GM23248 (cell line): ENCODE measurements at regions not wholly inside any gene's neighbourhood (a gene's known extent, or its start where the extent isn't known, plus 50 kb on each side); places are given as distances from the start of the nearest gene placed in this dataset.

Source experiments
- DNase-seq: peaks from one replicate; pipeline ENCODE4 v3.0.0-alpha.2; 2015
- H2AFZ ChIP-seq: fragments of 200-600 bp; sonication (generic); 2 replicates; pipeline ENCODE4 v1.6.1; 2016; ENCODE audit warnings: antibody characterized with exemption
- H3F3A ChIP-seq: fragments of 200-600 bp; sonication (generic); 2 replicates; pipeline ENCODE4 v1.6.1; 2016; ENCODE audit warnings: mild to moderate bottlenecking, antibody characterized with exemption, mixed run types; ENCODE audit not compliant: insufficient read depth
- H3K27ac ChIP-seq: fragments of 200-600 bp; sonication (generic); 2 replicates; pipeline ENCODE4 v1.5.1; 2016; ENCODE audit warnings: mild to moderate bottlenecking
- H3K27me3 ChIP-seq: fragments of 200-600 bp; sonication (generic); replicated peaks from 2 replicates; pipeline ENCODE4 v1.6.1; 2016; ENCODE audit warnings: mild to moderate bottlenecking; ENCODE audit not compliant: insufficient read depth
- H3K36me3 ChIP-seq: fragments of 200-600 bp; sonication (generic); 2 replicates; pipeline ENCODE4 v1.6.1; 2016; ENCODE audit warnings: low read depth, mild to moderate bottlenecking
- H3K4me1 ChIP-seq: fragments of 200-600 bp; sonication (generic); 2 replicates; pipeline ENCODE4 v1.6.1; 2016; ENCODE audit warnings: mild to moderate bottlenecking; ENCODE audit not compliant: insufficient read depth
- H3K4me2 ChIP-seq: fragments of 200-600 bp; sonication (generic); one replicate; pipeline ENCODE4 v1.6.1; 2016; ENCODE audit warnings: mild to moderate bottlenecking; ENCODE audit not compliant: unreplicated experiment
- H3K4me3 ChIP-seq: fragments of 200-600 bp; sonication (generic); 2 replicates; pipeline ENCODE4 v1.5.1; 2016; ENCODE audit warnings: mild to moderate bottlenecking
- H3K79me2 ChIP-seq: fragments of 200-600 bp; sonication (generic); 2 replicates; pipeline ENCODE4 v1.6.1; 2016; ENCODE audit warnings: mild to moderate bottlenecking; ENCODE audit not compliant: insufficient read depth
- H3K9ac ChIP-seq: fragments of 200-600 bp; sonication (generic); 2 replicates; pipeline ENCODE4 v1.6.1; 2016; ENCODE audit warnings: mild to moderate bottlenecking
- H3K9me2 ChIP-seq: fragments of 200-600 bp; sonication (generic); 2 replicates; pipeline ENCODE4 v1.6.1; 2016; ENCODE audit warnings: mixed run types, mild to moderate bottlenecking, moderate library complexity; ENCODE audit not compliant: insufficient read depth
- H3K9me3 ChIP-seq: fragments of 200-600 bp; sonication (generic); one replicate; pipeline ENCODE4 v1.6.1; 2017; ENCODE audit warnings: low read depth
- H4K20me1 ChIP-seq: fragments of 200-600 bp; sonication (generic); 2 replicates; pipeline ENCODE4 v1.6.0; 2016; ENCODE audit not compliant: insufficient read depth
- EZH2 ChIP-seq: fragments of 200-600 bp; sonication (generic); IDR thresholded peaks from 2 replicates; pipeline ENCODE4 v1.6.1; 2018; ENCODE audit warnings: antibody characterized with exemption, mild to moderate bottlenecking; ENCODE audit not compliant: insufficient read depth, poor library complexity, severe bottlenecking
- EZH2phosphoT487 ChIP-seq: fragments of 200-600 bp; sonication (generic); IDR thresholded peaks from 2 replicates; pipeline ENCODE4 v1.6.1; 2018; ENCODE audit warnings: antibody characterized with exemption, moderate library complexity, mild to moderate bottlenecking, low read depth; ENCODE audit not compliant: insufficient read depth
- WGBS, 2 experiments: methylation state at CpG; one replicate each; pipeline ENCODE4 v1.1.6; 2015 to 2017; ENCODE audit warnings: low lambda C conversion rate in 2 of 2, low coverage in 1 of 2; ENCODE audit errors: missing lambda C conversion rate in 2 of 2; 5-methylcytosine and 5-hydroxymethylcytosine counted together
- in situ Hi-C: fragments of 300-500 bp; cut with MboI; formaldehyde crosslinking; loops from 2 replicates; pipeline ENCODE4 v1.15.0; 2020

GRCh38 chr2:15807418-15808203 is 132.7 kb upstream of the MYCN start:
- no peak overlapping the region for H3K27ac ChIP-seq
- no peaks in the 10 kb centered on the region for H3K79me2 ChIP-seq
- in situ Hi-C loops, result no loop called here
- no peak overlapping the region for H3K4me2 ChIP-seq
- H3K27me3 ChIP-seq, result no peaks in the 10 kb centered on the region
- H3K36me3 ChIP-seq, result no peaks in the 10 kb centered on the region
- H3K4me3 ChIP-seq, result no peak overlapping the region
- TF ChIP-seq EZH2phosphoT487 (no peak), EZH2 (no peak)
- no peak overlapping the region for H3K9ac ChIP-seq
- H3F3A ChIP-seq, result no peaks in the 10 kb centered on the region
- no peak overlapping the region for H2AFZ ChIP-seq
- WGBS, 2 experiments, result 52 to 65% methylated on average over 17 to 18 of the region's 18 CpGs
- no peaks in the 10 kb centered on the region for H3K9me3 ChIP-seq
- H4K20me1 ChIP-seq, result no peaks in the 10 kb centered on the region
- H3K4me1 ChIP-seq, result no peaks in the 10 kb centered on the region
- no peaks in the 10 kb centered on the region for H3K9me2 ChIP-seq
- no peak for DNase-seq

- no peak overlapping the region for H3K4me2 ChIP-seq
- WGBS, 2 experiments, result 58 to 59% methylated on average over 26 to 28 of the region's 28 CpGs
- no peak for TF ChIP-seq EZH2
- no peak for TF ChIP-seq EZH2phosphoT487
- no peak overlapping the region for H3K4me3 ChIP-seq
- no peaks in the 10 kb centered on the region for H3K79me2 ChIP-seq
- no peaks in the 10 kb centered on the region for H3K9me2 ChIP-seq
- no peaks in the 10 kb centered on the region for H3K4me1 ChIP-seq
- H3K9ac ChIP-seq, result no peak overlapping the region
- H3F3A ChIP-seq, result no peaks in the 10 kb centered on the region
- no peaks in the 10 kb centered on the region for H3K9me3 ChIP-seq
- no peaks in the 10 kb centered on the region for H3K36me3 ChIP-seq
- in situ Hi-C loops, result no loop called here
- H4K20me1 ChIP-seq, result no peaks in the 10 kb centered on the region
- H2AFZ ChIP-seq, result no peak overlapping the region
- DNase-seq, result no peak
- H3K27ac ChIP-seq, result no peak overlapping the region
- H3K27me3 ChIP-seq, result no peaks in the 10 kb centered on the region
Observed at GRCh38 chr2:15808204-15808910, 132.0 kb upstream of the MYCN start.

GRCh38 chr2:15808944-15809343 is 131.4 kb upstream of the MYCN start:
- in situ Hi-C loops, result no loop called here
- no peak for DNase-seq
- Histone ChIP-seq H3K27ac (no peak overlapping the region), H3K9ac (no peak overlapping the region), H4K20me1 (no peaks in the 10 kb centered on the region), H3K4me2 (no peak overlapping the region), H3K79me2 (no peaks in the 10 kb centered on the region), H3K27me3 (no peaks in the 10 kb centered on the region), H3K9me2 (no peaks in the 10 kb centered on the region), H3F3A (no peaks in the 10 kb centered on the region), H3K36me3 (no peaks in the 10 kb centered on the region), H3K9me3 (no peaks in the 10 kb centered on the region), H3K4me3 (no peak overlapping the region), H2AFZ (no peak overlapping the region), H3K4me1 (no peaks in the 10 kb centered on the region)
- 48 to 52% methylated on average over 8 of the region's 8 CpGs for WGBS, 2 experiments
- no peak for TF ChIP-seq EZH2
- TF ChIP-seq EZH2phosphoT487, result no peak

DNA sequence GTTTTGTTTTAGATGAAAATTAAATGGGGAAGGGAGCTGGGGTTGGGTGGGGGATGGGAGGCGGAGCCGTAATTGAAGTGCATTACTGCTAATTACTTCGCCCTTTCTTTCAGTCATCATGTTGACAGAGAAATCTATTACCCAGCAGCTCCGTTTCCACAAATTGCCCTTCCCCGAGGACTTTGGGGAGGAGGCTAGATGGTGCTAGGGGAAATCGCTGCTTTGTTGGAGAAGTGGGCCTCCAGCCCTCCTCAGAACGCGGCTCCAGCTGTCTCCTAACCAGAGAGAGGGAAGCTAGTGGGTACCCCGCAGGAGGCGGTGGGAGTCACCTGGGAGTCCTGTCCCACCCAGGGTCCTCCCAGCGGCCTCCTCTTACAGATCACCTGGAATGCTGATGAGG is 130.9 kb upstream of the MYCN start:
- in situ Hi-C loops, result no loop called here
- Histone ChIP-seq H3K36me3 (no peaks in the 10 kb centered on the region), H3K9me2 (no peaks in the 10 kb centered on the region), H3K4me3 (no peak overlapping the region), H3K9ac (no peak overlapping the region), H2AFZ (no peak overlapping the region), H3K9me3 (no peaks in the 10 kb centered on the region), H3K4me1 (no peaks in the 10 kb centered on the region), H3K27me3 (no peaks in the 10 kb centered on the region), H3K4me2 (no peak overlapping the region), H3K27ac (no peak overlapping the region), H3F3A (no peaks in the 10 kb centered on the region), H3K79me2 (no peaks in the 10 kb centered on the region), H4K20me1 (no peaks in the 10 kb centered on the region)
- no peak for DNase-seq
- 32 to 48% methylated on average over 10 to 11 of the region's 11 CpGs for WGBS, 2 experiments
- TF ChIP-seq EZH2phosphoT487 (no peak), EZH2 (no peak)
